ENCODE measurements at regions not wholly inside any gene's neighbourhood (a gene's known extent, or its start where the extent isn't known, plus 50 kb on each side); places are given as distances from the start of the nearest gene placed in this dataset.

DNA sequence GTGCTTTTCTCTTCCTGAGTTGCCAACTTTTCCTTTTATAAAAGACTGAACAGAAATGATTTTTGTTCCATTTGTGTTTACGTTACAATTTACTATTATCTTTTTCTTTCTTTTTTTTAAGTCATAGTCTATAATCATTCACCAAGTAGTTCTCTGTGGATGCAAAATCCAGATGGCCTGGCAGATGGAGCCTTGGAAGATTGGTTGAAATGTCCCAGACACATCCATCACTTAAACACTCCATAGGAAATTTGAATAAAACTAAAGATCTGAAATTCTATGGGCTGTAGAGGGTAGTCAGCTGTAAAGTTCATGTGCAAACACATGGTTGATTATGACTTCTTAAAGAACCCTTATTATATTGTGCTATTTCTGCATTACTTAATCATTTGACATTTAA is 164.8 kb upstream of the DOCK10 start:
- TF ChIP-seq CTCF (IDR thresholded peaks at IDR 0.05) (no peak), EZH2phosphoT487 (IDR thresholded peaks at IDR 0.05) (no peak)
